CD14-positive monocyte (primary cell): ENCODE measurements at regions not wholly inside any gene's neighbourhood (a gene's known extent, or its start where the extent isn't known, plus 50 kb on each side); places are given as distances from the start of the nearest gene placed in this dataset.

ENCODE experiments used
- DNase-seq, 3 donors: peaks; one replicate each; pipeline ENCODE4 v3.0.0-alpha.2; 2011 to 2022
- H2AFZ ChIP-seq: 2 replicates; pipeline ENCODE4 v1.6.0; 2012; ENCODE audit warnings: mild to moderate bottlenecking, low read depth, low read length, inconsistent platforms; ENCODE audit not compliant: insufficient read depth, poor library complexity, severe bottlenecking
- H3K27ac ChIP-seq, 2 donors: 1 replicate in 1 of 2; 2 replicates in 1 of 2; pipeline ENCODE4 v1.5.1; 2012 to 2013; ENCODE audit warnings: low read length in 2 of 2, control low read depth in 1 of 2, inconsistent platforms in 1 of 2, low read depth in 1 of 2, mild to moderate bottlenecking in 1 of 2
- H3K27me3 ChIP-seq, 2 donors: one replicate each; pipeline versions ENCODE4 v1.6.0 to v1.6.1; 2011 to 2013; ENCODE audit warnings: low read length in 2 of 2; ENCODE audit not compliant: control insufficient read depth in 2 of 2, insufficient read depth in 2 of 2
- H3K36me3 ChIP-seq, 2 donors: replicated peaks in 1 of 2; 1 replicate in 1 of 2; 2 replicates in 1 of 2; pipeline versions ENCODE4 v1.5.1 to v1.6.1; 2012 to 2013; ENCODE audit warnings: low read length in 2 of 2, control low read depth in 1 of 2, inconsistent platforms in 1 of 2, mild to moderate bottlenecking in 1 of 2; ENCODE audit not compliant: insufficient read depth in 2 of 2, control insufficient read depth in 1 of 2
- H3K4me1 ChIP-seq, 2 donors: 1 replicate in 1 of 2; 2 replicates in 1 of 2; pipeline versions ENCODE4 v1.5.1 to v1.6.1; 2012 to 2013; ENCODE audit warnings: low read length in 2 of 2, control low read depth in 1 of 2, inconsistent platforms in 1 of 2, mild to moderate bottlenecking in 1 of 2, moderate library complexity in 1 of 2; ENCODE audit not compliant: insufficient read depth in 2 of 2, control insufficient read depth in 1 of 2
- H3K4me2 ChIP-seq: replicated peaks from 2 replicates; pipeline ENCODE3; 2012; ENCODE audit warnings: low read length, moderate library complexity, mild to moderate bottlenecking; ENCODE audit not compliant: poor library complexity, severe bottlenecking; ENCODE audit errors: extremely low read depth
- H3K4me3 ChIP-seq, 3 experiments: fragments of 200-600 bp in 1 of 3; sonication (generic) in 1 of 3; replicated peaks in 1 of 3; 1 replicate in 2 of 3; 2 replicates in 1 of 3; pipeline ENCODE4 v1.5.1; 2011 to 2013; ENCODE audit warnings: low read length in 3 of 3, mild to moderate bottlenecking in 3 of 3, control low read depth in 2 of 3, low read depth in 2 of 3, inconsistent platforms in 1 of 3, moderate library complexity in 1 of 3
- H3K79me2 ChIP-seq: 2 replicates; pipeline ENCODE4 v1.6.0; 2012; ENCODE audit warnings: mild to moderate bottlenecking, control low read depth, inconsistent platforms, low read length, moderate library complexity; ENCODE audit not compliant: insufficient read depth
- H3K9ac ChIP-seq: 2 replicates; pipeline ENCODE4 v1.6.0; 2017; ENCODE audit warnings: low read length, mild to moderate bottlenecking; ENCODE audit not compliant: insufficient read depth, poor library complexity, severe bottlenecking
- H3K9me3 ChIP-seq, 2 donors: replicated peaks in 1 of 2; 1 replicate in 1 of 2; 2 replicates in 1 of 2; pipeline versions ENCODE4 v1.5.1 to v1.6.1; 2012 to 2013; ENCODE audit warnings: low read length in 2 of 2, control low read depth in 1 of 2; ENCODE audit not compliant: control insufficient read depth in 1 of 2, insufficient read depth in 1 of 2
- H4K20me1 ChIP-seq: 2 replicates; pipeline ENCODE4 v1.6.0; 2012; ENCODE audit warnings: mild to moderate bottlenecking, low read length, control low read depth, moderate library complexity; ENCODE audit not compliant: insufficient read depth
- H3K27ac Mint-ChIP-seq, 7 donors: one replicate each; pipeline ENCODE4 v1.8.0; 2020; ENCODE audit warnings: mild to moderate bottlenecking in 7 of 7, mixed read lengths in 7 of 7, moderate library complexity in 6 of 7, inconsistent platforms in 2 of 7
- H3K27me3 Mint-ChIP-seq, 3 donors: one replicate each; pipeline ENCODE4 v1.8.0; 2021 to 2022; ENCODE audit warnings: low read depth in 3 of 3, mild to moderate bottlenecking in 3 of 3, mixed read lengths in 3 of 3, moderate library complexity in 3 of 3, inconsistent platforms in 1 of 3
- H3K36me3 Mint-ChIP-seq, 2 donors: one replicate each; pipeline ENCODE4 v1.8.0; 2020; ENCODE audit warnings: mixed read lengths in 2 of 2, inconsistent platforms in 1 of 2, mild to moderate bottlenecking in 1 of 2
- H3K4me1 Mint-ChIP-seq: one replicate; pipeline ENCODE4 v1.8.0; 2020; ENCODE audit warnings: mild to moderate bottlenecking, mixed read lengths
- H3K4me3 Mint-ChIP-seq, 2 donors: one replicate each; pipeline ENCODE4 v1.8.0; 2020; ENCODE audit warnings: mild to moderate bottlenecking in 2 of 2, mixed read lengths in 2 of 2, moderate library complexity in 1 of 2
- H3K9me3 Mint-ChIP-seq, 7 donors: one replicate each; pipeline ENCODE4 v1.8.0; 2020 to 2022; ENCODE audit warnings: mixed read lengths in 7 of 7, mild to moderate bottlenecking in 6 of 7, moderate library complexity in 6 of 7, inconsistent platforms in 2 of 7
- WGBS: methylation state at CpG from one replicate; pipeline ENCODE4 v1.1.5; 2013; ENCODE audit warnings: missing lambda C conversion rate; ENCODE audit not compliant: insufficient coverage; 5-methylcytosine and 5-hydroxymethylcytosine counted together
- intact Hi-C, 2 donors: fragments of 100-400 bp; cut with micrococcal nuclease; formaldehyde crosslinking; loops; one replicate each; pipeline versions ENCODE4 v1.15.0 to v1.15.1; 2023
- TF ChIP-seq, protein P1 (sequence below): fragments of 200-600 bp; IDR thresholded peaks from one replicate; pipeline ENCODE4 v1.8.0; 2022; ENCODE audit warnings: antibody characterized with exemption, mild to moderate bottlenecking

DNA sequence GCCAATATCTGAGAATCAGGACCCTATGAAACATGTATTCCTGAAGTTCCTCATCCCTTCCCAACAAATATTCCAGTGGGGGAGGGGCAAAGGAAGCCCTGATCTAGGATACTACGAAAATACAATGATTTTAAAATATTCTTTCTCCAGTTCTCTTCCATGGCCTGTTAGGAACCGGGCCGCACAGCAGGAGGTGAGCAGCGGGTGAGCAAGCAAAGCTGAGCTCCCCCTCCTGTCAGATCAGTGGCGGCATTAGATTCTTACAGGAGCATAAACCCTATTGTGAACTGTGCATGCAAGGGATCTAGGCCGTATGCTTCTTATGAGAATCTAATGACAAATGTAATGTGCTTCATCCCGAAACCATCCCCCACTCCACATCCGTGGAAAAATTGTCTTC is 370.8 kb downstream of the WDR11 start:
- H2AFZ ChIP-seq, result no peak overlapping the region
- DNase-seq, result no peak

DNA sequence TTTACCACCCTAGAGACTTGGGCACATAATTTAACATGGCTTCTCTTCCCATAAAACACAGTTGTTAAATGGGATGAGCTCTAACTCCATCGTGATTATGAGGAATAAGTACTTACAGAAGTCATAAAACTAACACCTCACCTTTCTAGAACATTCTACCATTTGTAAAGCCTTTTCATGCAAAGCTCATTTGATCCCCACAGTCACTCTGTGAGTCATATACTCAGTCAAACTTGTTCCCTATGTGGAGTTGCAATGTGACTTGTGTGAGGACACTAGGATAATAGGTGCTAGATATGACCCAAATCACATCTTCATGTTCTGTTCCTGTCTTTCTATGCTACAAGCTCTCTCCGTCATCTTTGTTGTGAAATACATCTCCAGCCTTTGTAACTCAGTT is 371.7 kb downstream of the WDR11 start:
- Mint-ChIP-seq H3K36me3 (no peaks in the 10 kb centered on the region), H3K4me3 (no peak overlapping the region), H3K4me1 (no peaks in the 10 kb centered on the region), H3K27ac (no peak overlapping the region), H3K27me3 (no peaks in the 10 kb centered on the region), H3K9me3 (peaks cover 0 to 2% (median 0%) of the 10 kb centered on the region in 7 donors)
- no peak overlapping the region for H2AFZ ChIP-seq
- DNase-seq, result no peak
- H3K27ac ChIP-seq, result no peak overlapping the region
- H3K4me3 ChIP-seq, result no peak overlapping the region
- H3K9me3 ChIP-seq, result no peaks in the 10 kb centered on the region
- intact Hi-C loops, result no loop called here
- no peaks in the 10 kb centered on the region for H3K79me2 ChIP-seq
- no peaks in the 10 kb centered on the region for H4K20me1 ChIP-seq
- no peaks in the 10 kb centered on the region for H3K4me1 ChIP-seq
- TF ChIP-seq, protein P1, sequence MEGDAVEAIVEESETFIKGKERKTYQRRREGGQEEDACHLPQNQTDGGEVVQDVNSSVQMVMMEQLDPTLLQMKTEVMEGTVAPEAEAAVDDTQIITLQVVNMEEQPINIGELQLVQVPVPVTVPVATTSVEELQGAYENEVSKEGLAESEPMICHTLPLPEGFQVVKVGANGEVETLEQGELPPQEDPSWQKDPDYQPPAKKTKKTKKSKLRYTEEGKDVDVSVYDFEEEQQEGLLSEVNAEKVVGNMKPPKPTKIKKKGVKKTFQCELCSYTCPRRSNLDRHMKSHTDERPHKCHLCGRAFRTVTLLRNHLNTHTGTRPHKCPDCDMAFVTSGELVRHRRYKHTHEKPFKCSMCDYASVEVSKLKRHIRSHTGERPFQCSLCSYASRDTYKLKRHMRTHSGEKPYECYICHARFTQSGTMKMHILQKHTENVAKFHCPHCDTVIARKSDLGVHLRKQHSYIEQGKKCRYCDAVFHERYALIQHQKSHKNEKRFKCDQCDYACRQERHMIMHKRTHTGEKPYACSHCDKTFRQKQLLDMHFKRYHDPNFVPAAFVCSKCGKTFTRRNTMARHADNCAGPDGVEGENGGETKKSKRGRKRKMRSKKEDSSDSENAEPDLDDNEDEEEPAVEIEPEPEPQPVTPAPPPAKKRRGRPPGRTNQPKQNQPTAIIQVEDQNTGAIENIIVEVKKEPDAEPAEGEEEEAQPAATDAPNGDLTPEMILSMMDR, result no peak
- H3K9ac ChIP-seq, result no peak overlapping the region
- no CpG with 5 or more reads among the region's 2 CpGs for WGBS
- no peak overlapping the region for H3K4me2 ChIP-seq
- no peaks in the 10 kb centered on the region for H3K27me3 ChIP-seq
- H3K36me3 ChIP-seq, result no peaks in the 10 kb centered on the region

More for the DNA sequence above, 370.8 kb downstream of the WDR11 start:
- Histone ChIP-seq H3K4me3 (no peak overlapping the region), H3K4me1 (no peaks in the 10 kb centered on the region), H3K4me2 (no peak overlapping the region), H3K79me2 (no peaks in the 10 kb centered on the region), H3K9me3 (no peaks in the 10 kb centered on the region), H3K36me3 (no peaks in the 10 kb centered on the region), H3K9ac (no peak overlapping the region), H4K20me1 (no peaks in the 10 kb centered on the region), H3K27ac (no peak overlapping the region), H3K27me3 (no peaks in the 10 kb centered on the region)
- TF ChIP-seq, protein P1, result no peak
- 77% methylated on average over 6 of the region's 8 CpGs for WGBS
- Mint-ChIP-seq H3K4me3 (no peak overlapping the region), H3K9me3 (peaks cover 0 to 2% (median 0%) of the 10 kb centered on the region in 7 donors), H3K36me3 (no peaks in the 10 kb centered on the region), H3K27me3 (peaks cover 0 to 2% (median 2%) of the 10 kb centered on the region in 3 donors), H3K4me1 (no peaks in the 10 kb centered on the region), H3K27ac (no peak overlapping the region)
- intact Hi-C loops, result no loop called here
